ENCODE measurements at regions not wholly inside any gene's neighbourhood (a gene's known extent, or its start where the extent isn't known, plus 50 kb on each side); places are given as distances from the start of the nearest gene placed in this dataset.

DNA sequence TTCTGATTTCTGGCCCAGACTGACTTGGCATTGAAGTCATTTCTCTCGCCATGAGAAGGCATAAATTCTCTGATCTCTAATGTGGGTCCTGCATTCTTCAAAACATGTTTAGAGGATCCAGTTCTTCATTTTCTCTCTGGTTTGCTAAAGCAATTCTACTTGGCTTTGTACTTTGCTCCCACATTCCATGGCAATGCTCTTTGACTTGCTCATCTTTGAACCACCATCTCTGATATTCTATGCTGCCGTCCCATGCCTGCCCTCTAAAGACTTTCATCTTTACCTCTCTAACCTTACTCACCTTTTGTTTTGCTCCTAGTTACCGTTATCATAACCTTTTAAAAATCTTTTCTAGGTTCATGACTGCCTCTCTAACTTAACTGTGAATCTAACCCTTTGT is 366.9 kb downstream of the KIF4B start:
- DNase-seq (no peak), ATAC-seq (no peak)
- Histone ChIP-seq H3K4me3 (no peak overlapping the region), H3K27ac (no peak overlapping the region), H3K36me3 (no peaks in the 10 kb centered on the region), H3K27me3 (no peaks in the 10 kb centered on the region), H3K4me1 (no peaks in the 10 kb centered on the region), H3K9me3 (no peaks in the 10 kb centered on the region)
- intact Hi-C loops (cut with DNase I), result no loop called here
- no peak for TF ChIP-seq CTCF (IDR thresholded peaks at IDR 0.05)

DNA sequence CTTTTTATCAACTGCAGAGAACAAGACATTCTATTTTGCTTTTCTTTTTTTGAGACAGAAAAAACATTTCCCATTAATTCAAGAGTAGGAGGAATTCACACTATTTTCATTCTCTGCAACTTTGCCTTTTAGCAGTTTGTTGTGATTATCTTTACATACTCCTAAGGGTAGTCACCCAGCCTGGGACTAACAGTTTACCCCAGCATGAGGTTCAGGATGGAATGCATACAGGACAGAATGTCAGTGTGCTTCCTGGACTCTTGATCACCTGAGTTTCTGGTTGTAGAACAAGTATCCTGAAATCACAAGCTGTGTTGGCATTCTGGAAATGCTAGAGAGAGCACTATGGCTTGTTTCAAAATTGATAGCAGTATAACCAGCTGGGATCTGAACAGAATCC is 368.1 kb downstream of the KIF4B start:
- Histone ChIP-seq H3K4me3 (no peak overlapping the region), H3K36me3 (no peaks in the 10 kb centered on the region), H3K4me1 (no peaks in the 10 kb centered on the region), H3K27ac (no peak overlapping the region), H3K9me3 (no peaks in the 10 kb centered on the region), H3K27me3 (no peaks in the 10 kb centered on the region)
- no peak for TF ChIP-seq CTCF (IDR thresholded peaks at IDR 0.05)
- intact Hi-C loops (cut with DNase I), result no loop called here
- DNase-seq, result no peak
- ATAC-seq, result no peak

GRCh38 chr5:155389498-155389897 is 375.9 kb downstream of the KIF4B start:
- ATAC-seq (no peak), DNase-seq (no peak)
- H3K27me3 ChIP-seq, result no peaks in the 10 kb centered on the region
- H3K9me3 ChIP-seq, result no peaks in the 10 kb centered on the region
- H3K4me1 ChIP-seq, result no peaks in the 10 kb centered on the region
- TF ChIP-seq CTCF (IDR thresholded peaks at IDR 0.05), result no peak
- H3K36me3 ChIP-seq, result no peaks in the 10 kb centered on the region
- intact Hi-C loops (cut with DNase I), result no loop called here
- H3K4me3 ChIP-seq, result no peak overlapping the region
- H3K27ac ChIP-seq, result no peak overlapping the region

- no peak for DNase-seq
- Histone ChIP-seq H3K9me3 (no peaks in the 10 kb centered on the region), H3K27ac (no peak overlapping the region), H3K4me1 (no peaks in the 10 kb centered on the region), H3K27me3 (no peaks in the 10 kb centered on the region), H3K4me3 (no peak overlapping the region), H3K36me3 (no peaks in the 10 kb centered on the region)
- ATAC-seq, result no peak
- no peak for TF ChIP-seq CTCF (IDR thresholded peaks at IDR 0.05)
- intact Hi-C loops (cut with DNase I), result no loop called here
Observed at GRCh38 chr5:155394727-155395126, 381.2 kb downstream of the KIF4B start.

- no peaks in the 10 kb centered on the region for H3K36me3 ChIP-seq
- ATAC-seq (no peak), DNase-seq (no peak)
- TF ChIP-seq CTCF (IDR thresholded peaks at IDR 0.05), result no peak
- H3K27ac ChIP-seq, result no peak overlapping the region
- no peaks in the 10 kb centered on the region for H3K9me3 ChIP-seq
- H3K4me1 ChIP-seq, result no peaks in the 10 kb centered on the region
- no peak overlapping the region for H3K4me3 ChIP-seq
- H3K27me3 ChIP-seq, result no peaks in the 10 kb centered on the region
- intact Hi-C loops (cut with DNase I), result no loop called here
Observed at GRCh38 chr5:155402927-155403640, 389.5 kb downstream of the KIF4B start.

GRCh38 chr5:155406815-155407214 is 393.3 kb downstream of the KIF4B start:
- Histone ChIP-seq H3K27me3 (no peaks in the 10 kb centered on the region), H3K4me3 (no peak overlapping the region), H3K4me1 (no peaks in the 10 kb centered on the region), H3K36me3 (no peaks in the 10 kb centered on the region), H3K9me3 (no peaks in the 10 kb centered on the region), H3K27ac (no peak overlapping the region)
- no peak for ATAC-seq
- no peak for DNase-seq
- no peak for TF ChIP-seq CTCF (IDR thresholded peaks at IDR 0.05)
- intact Hi-C loops (cut with DNase I), result no loop called here
